ENCODE measurements at regions not wholly inside any gene's neighbourhood (a gene's known extent, or its start where the extent isn't known, plus 50 kb on each side); places are given as distances from the start of the nearest gene placed in this dataset.

GRCh38 chr5:125597338-125597737 lies 825.9 kb upstream of the GRAMD2B start:
- no peak for DNase-seq (ENCODE audit: low read depth in 4 of 4, low spot score in 2 of 4)

GRCh38 chr5:125600559-125600958 lies 822.6 kb upstream of the GRAMD2B start:
- no peak for DNase-seq (ENCODE audit: low read depth in 4 of 4, low spot score in 2 of 4)

DNA sequence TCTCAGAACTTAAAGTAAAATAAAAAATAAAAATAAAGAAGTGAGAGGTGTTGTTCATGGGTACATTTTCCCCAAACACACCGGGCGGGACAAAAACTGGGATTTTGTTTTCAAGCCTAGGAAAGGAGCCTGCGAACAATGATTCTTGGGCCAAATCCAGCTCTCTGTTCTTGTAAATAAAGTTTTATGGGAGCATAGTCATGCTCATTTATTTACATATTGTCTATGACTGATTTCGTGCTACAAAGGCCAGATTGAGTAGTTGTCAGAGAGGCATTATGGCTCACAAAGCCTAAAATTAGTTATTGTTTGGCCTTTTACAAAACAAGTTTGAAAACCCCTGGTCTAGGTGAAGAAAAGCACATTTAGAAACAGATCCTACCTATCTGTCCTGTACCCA lies 821.0 kb upstream of the GRAMD2B start:
- DNase-seq (ENCODE audit: low read depth in 4 of 4, low spot score in 2 of 4) = no peak

DNA sequence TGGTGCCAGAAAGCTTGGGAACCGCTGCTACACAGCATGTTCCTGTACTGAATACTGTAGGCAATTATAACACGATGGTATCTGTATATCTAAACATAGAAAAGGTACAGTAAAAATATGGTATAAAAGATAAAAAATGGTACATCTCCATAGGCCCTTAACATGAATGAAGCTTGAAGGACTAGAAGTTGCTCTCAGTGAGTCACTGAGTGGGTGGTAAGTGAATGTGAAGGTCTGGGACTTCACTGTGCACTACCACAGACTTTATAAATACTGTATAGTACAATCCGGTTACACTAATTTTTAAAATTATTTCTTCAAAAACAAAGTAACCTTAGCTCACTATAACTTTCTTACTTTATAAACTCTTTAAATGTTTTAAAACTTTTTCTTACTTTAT lies 819.9 kb upstream of the GRAMD2B start:
- no peak for DNase-seq (ENCODE audit: low read depth in 4 of 4, low spot score in 2 of 4)

GRCh38 chr5:125604104-125604503 lies 819.1 kb upstream of the GRAMD2B start:
- no peak for DNase-seq (ENCODE audit: low read depth in 4 of 4, low spot score in 2 of 4)

DNA sequence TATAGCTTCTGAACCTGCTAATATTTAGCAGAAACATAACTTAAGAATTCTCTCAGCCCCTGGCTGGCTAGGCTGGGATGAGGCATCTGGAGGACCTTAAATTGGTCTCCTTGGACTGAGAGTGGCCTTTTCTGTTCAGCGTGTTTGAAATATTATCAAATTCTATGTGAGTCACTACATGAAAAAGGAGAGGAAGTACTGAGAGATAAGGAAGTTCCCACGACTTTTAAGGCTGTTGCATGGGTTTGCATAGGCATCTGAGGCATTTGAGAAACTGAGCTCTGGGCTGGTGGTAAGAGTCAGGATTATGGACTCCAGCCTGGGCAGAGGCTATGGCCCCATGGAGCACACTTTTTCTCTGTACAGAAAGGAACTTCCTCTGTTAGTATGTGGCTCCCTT lies 816.2 kb upstream of the GRAMD2B start:
- DNase-seq (ENCODE audit: low read depth in 4 of 4, low spot score in 2 of 4) = no peak

DNA sequence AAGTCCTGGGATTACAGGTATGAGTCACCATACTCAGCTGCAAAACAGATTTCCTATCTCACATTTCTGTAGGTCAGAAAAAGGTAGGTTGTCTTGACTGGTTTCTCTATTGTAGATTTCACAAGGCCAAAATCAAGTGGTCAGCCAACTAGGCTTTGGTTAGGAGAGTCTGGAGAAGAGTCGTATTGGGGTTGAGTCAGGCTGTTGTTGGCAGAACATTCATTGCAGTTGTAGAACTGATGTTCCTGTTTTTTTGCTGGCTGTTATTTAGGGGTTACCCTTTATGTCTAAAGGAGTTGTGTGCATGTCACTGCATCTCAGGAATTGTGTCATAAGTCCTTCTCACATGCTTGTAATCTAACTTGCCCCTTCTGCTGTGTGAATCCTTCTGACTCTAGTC lies 814.2 kb upstream of the GRAMD2B start:
- DNase-seq (ENCODE audit: low read depth in 4 of 4, low spot score in 2 of 4) = no peak

- DNase-seq (ENCODE audit: low read depth in 4 of 4, low spot score in 2 of 4) = no peak
These were observed 812.3 kb upstream of the GRAMD2B start for GRCh38 chr5:125610892-125611291.

DNA sequence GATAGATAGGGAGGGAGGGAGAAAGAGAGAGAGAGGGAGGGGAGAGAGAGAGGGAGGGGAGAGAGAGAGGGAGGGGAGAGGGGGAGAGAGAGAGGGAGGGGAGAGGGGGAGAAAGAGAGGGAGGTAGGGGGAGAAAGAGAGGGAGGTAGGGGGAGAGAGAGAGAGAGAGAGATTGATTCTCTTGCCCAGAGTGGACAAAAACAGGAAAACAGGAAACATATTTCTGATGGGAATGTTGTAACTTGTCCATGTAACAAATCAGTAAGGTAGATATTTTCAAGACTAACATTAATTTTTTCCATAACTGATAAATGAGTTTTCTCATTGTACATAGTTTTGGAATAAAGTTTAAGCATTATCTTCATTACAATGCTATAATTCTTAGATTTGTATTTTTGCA lies 811.7 kb upstream of the GRAMD2B start:
- DNase-seq (ENCODE audit: low read depth in 4 of 4, low spot score in 2 of 4) = no peak

- no peak for DNase-seq (ENCODE audit: low read depth in 4 of 4, low spot score in 2 of 4)
These were observed 811.0 kb upstream of the GRAMD2B start for GRCh38 chr5:125612181-125612721.

DNA sequence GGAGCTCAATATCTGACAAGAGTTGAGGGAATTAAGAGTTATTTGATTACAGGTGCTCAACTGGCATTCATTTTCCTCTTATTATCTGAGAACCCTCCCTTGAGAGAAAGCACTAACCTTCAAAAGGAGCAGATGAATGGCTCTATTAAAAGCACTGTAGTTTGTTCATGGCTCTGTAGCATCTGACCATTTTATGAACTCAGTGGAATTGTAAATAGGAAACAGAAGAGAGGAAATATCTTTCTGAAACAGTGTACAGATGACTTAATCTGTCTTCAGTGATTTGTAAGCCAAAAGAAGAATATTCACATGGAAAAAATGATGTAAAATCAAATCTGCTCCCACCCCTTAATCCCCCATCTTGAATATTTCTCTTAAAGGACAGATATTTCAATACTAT lies 810.4 kb upstream of the GRAMD2B start:
- DNase-seq (ENCODE audit: low read depth in 4 of 4, low spot score in 2 of 4) = no peak

GRCh38 chr5:125630237-125630636 lies 793.0 kb upstream of the GRAMD2B start:
- DNase-seq (ENCODE audit: low read depth in 4 of 4, low spot score in 2 of 4) = no peak

DNA sequence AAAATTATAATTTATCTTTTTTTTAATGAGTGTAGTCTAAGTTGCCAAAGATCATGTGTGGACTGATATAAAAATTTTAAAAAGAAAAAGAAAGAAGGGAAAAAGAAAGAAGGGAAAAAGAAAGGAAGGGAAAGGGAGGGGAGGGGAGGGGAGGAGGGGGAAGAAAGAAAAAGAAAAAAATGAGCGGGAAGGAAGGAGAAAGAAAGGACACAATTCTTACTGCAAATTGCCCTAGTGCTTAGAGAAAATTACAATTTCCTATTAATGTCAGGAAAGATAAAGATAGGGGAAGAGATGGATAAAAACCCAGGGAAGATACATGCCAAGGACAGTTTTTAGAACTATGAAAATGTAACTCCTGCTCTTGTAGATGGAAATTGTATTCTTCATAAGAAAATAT lies 789.7 kb upstream of the GRAMD2B start:
- no peak for DNase-seq (ENCODE audit: low read depth in 4 of 4, low spot score in 2 of 4)

DNA sequence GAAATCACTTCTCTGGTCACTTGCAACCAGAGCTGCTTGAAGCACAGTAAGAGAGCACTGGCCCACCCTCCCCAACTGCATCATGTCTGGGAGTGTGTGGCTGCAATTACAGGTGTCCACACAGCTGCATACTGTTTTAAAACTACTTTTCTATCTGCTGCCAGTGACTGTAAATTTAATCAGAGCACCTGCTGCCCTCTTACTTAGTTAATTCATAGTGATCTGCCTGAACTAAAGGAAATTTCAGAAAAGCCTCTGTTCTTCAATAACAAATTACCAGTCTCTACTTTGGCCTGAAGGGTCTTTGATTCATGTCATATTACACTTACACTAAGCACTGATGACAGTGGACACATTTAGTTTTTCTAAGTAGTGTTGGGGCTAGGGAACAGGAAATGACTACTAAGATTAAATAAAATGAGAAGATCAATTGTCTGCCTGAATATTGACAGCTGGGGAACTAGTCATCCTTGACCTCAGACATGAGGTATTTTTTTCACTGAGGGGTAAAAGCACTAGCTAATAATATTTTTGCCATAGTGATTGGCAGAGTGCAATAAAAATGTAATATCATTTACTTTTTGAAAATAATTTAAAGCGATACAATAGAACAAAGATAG lies 788.9 kb upstream of the GRAMD2B start:
- DNase-seq (ENCODE audit: low read depth in 4 of 4, low spot score in 2 of 4) = no peak

GRCh38 chr5:125639858-125640257 lies 783.4 kb upstream of the GRAMD2B start:
- no peak for DNase-seq (ENCODE audit: low read depth in 4 of 4, low spot score in 2 of 4)

GRCh38 chr5:125652761-125653160 lies 770.4 kb upstream of the GRAMD2B start:
- DNase-seq (ENCODE audit: low read depth in 4 of 4, low spot score in 2 of 4) = no peak

DNA sequence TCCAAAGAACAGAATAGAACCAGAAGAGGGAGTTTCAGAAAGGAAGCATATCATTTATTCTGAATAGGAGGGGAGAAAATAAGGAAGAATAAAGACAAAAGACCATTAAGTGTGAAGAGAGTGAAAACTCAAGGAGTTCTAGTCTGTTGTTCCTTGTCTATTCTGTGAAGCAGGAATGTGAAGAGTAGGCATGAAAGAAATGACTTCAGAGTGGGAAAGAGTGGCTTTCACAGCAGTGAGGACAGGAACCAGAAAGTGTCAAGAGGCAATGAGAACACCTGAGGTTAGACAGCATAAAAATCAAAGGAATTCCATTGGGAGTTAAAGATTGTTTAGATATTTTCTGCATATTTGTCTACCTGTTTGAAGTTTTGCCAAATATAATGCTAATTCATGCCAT lies 768.8 kb upstream of the GRAMD2B start:
- no peak for DNase-seq (ENCODE audit: low read depth in 4 of 4, low spot score in 2 of 4)

- no peak for DNase-seq (ENCODE audit: low read depth in 4 of 4, low spot score in 2 of 4)
These were observed 768.1 kb upstream of the GRAMD2B start for GRCh38 chr5:125655156-125655555.

DNA sequence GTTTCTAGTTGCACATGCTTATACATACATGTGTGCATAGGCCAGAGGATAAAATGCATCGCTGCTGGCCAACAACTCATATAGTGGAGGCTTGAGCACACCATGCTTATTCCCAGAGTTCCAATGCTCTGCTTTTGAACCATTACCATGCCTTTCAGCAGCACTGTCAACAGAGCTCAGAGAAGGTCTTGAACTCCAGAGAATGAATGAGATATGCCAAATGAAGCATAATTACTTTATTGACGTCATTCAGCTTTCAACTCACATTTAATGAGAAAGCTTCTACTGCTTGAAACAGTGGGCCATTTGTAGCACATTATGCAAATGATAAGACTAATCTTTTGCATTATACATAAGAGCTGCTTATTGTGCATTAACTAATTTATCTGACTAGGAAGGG lies 765.3 kb upstream of the GRAMD2B start:
- DNase-seq (ENCODE audit: low read depth in 4 of 4, low spot score in 2 of 4) = no peak

DNA sequence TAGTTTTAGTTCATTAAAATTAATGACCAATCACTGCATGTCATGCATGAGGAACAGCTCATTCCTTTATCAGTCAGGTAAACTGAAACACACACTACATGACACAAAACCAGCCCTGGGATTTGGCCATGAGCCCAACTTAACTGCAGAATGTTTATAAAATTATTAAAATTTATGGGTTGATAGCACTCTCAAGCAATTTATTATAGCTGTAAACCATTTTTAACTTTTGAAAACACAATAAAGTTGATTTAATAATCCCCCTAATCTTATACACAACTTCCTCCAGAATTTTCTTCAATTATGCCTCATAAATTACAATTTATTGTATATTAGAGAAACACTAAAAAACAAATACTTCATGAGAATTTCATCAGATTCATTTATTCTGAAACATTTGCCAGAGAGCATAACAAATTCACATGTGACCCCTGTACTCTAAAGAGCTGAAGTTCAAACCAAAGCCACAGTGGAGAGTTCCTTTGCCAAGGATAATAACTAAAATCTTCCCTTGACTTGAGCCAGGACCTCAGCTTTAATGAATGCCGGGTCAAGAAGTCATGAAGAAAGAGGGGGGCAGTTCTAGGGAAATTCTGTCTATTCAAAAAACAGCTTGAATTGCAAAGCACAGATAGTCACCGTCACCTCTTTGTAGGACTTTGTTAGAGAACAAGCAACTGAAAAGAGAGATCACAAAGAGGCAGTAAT lies 763.7 kb upstream of the GRAMD2B start:
- peak; percentile 50 to 69 (median 68) for DNase-seq (ENCODE audit: low read depth in 4 of 4, low spot score in 2 of 4)

DNA sequence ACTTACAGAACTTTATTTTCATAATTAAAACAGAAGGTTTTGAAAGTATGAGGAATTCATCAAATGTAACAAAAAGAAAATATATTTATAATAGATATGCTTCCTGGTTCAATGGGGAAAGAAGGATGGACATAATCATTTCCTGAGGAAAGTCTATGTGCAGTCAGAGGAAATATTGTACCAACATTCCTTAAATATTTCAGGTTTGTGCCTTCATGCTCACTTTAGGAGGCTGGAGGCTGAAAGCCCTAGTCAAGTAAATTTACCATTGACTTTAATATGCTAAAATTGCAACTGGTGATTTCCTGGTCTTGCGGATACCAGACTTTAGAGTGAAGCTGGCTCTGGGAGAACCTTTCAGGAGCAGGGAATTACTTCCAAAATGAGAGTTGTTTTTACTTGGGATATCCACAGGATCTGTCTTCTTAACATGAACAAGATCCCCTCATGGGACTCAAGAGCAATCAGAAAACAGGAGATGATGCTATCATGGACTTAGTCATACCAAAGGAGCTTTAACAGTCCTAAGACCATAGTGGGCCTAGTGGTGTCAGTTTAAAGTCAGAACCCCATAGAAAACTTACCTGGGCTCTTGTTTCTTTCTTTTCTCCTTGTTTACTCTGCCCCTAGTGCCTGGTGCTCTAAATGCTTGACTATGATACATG lies 762.8 kb upstream of the GRAMD2B start:
- no peak for DNase-seq (ENCODE audit: low read depth in 4 of 4, low spot score in 2 of 4)

DNA sequence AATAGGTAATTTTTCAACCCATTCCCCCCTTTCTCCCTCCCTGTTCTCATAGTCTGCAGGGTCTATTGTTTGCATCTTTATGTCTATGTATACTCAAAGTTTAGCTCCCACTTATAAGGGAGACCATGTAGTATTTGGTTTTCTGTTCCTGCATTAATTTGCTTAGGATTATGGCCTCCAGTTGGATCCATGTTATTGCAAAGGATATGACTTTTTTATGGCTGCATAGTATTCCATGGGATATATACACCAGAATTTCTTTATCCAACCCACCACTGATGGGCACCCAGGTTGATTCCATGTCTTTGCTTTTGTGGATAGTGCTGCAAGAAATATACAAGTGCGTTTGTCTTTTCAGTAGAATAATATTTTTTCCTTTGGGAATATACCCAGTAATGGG lies 761.6 kb upstream of the GRAMD2B start:
- DNase-seq (ENCODE audit: low read depth in 4 of 4, low spot score in 2 of 4) = no peak
